H9 (cell line): ENCODE measurements at regions not wholly inside any gene's neighbourhood (a gene's known extent, or its start where the extent isn't known, plus 50 kb on each side); places are given as distances from the start of the nearest gene placed in this dataset.

Source experiments
- DNase-seq: peaks from one replicate; pipeline ENCODE4 v3.0.0-alpha.2; 2017
- H2AFZ ChIP-seq: one replicate; pipeline ENCODE4 v1.6.1; 2013; ENCODE audit warnings: mild to moderate bottlenecking, low read length, control low read depth, moderate library complexity
- H2AK5ac ChIP-seq: 2 replicates; pipeline ENCODE4 v1.6.1; 2013; ENCODE audit warnings: low read length, control low read depth, mixed read lengths; ENCODE audit not compliant: insufficient read length
- H2BK120ac ChIP-seq: one replicate; pipeline ENCODE4 v1.6.1; 2013; ENCODE audit warnings: low read depth, mild to moderate bottlenecking, low read length, control low read depth, inconsistent platforms; ENCODE audit not compliant: poor library complexity, severe bottlenecking
- H2BK12ac ChIP-seq: 2 replicates; pipeline ENCODE4 v1.6.1; 2013; ENCODE audit warnings: low read length, control low read depth, mixed read lengths, low read depth; ENCODE audit not compliant: insufficient read length
- H2BK15ac ChIP-seq: 2 replicates; pipeline ENCODE4 v1.6.1; 2013; ENCODE audit warnings: low read depth, low read length, control low read depth
- H2BK20ac ChIP-seq: one replicate; pipeline ENCODE4 v1.6.1; 2013; ENCODE audit warnings: low read depth, mild to moderate bottlenecking, low read length, control low read depth, inconsistent platforms; ENCODE audit not compliant: poor library complexity, severe bottlenecking
- H2BK5ac ChIP-seq: 2 replicates; pipeline ENCODE4 v1.6.1; 2013; ENCODE audit warnings: low read length, control low read depth, mixed read lengths; ENCODE audit not compliant: insufficient read length
- H3K14ac ChIP-seq: 2 replicates; pipeline ENCODE4 v1.6.1; 2013; ENCODE audit warnings: low read length, control low read depth; ENCODE audit not compliant: insufficient read depth
- H3K18ac ChIP-seq: 2 replicates; pipeline ENCODE4 v1.6.1; 2013; ENCODE audit warnings: low read depth, mild to moderate bottlenecking, mixed read lengths, low read length, control low read depth; ENCODE audit not compliant: insufficient read length
- H3K23ac ChIP-seq: 2 replicates; pipeline ENCODE4 v1.6.1; 2013; ENCODE audit warnings: low read length, control low read depth, mixed read lengths, low read depth; ENCODE audit not compliant: insufficient read length
- H3K23me2 ChIP-seq: 2 replicates; pipeline ENCODE4 v1.6.1; 2013; ENCODE audit warnings: low read depth, mild to moderate bottlenecking, mixed read lengths, low read length, control low read depth; ENCODE audit not compliant: insufficient read length, poor library complexity, severe bottlenecking
- H3K27ac ChIP-seq: 2 replicates; pipeline ENCODE4 v1.5.1; 2013; ENCODE audit warnings: low read length, control low read depth, mixed read lengths, low read depth; ENCODE audit not compliant: insufficient read length
- H3K27me3 ChIP-seq: 2 replicates; pipeline ENCODE4 v1.6.1; 2013; ENCODE audit warnings: low read length, control low read depth, inconsistent platforms; ENCODE audit not compliant: insufficient read depth
- H3K4ac ChIP-seq: 2 replicates; pipeline ENCODE4 v1.6.1; 2013; ENCODE audit warnings: low read depth, mild to moderate bottlenecking, control low read depth, inconsistent platforms, low read length, moderate library complexity
- H3K4me1 ChIP-seq: 2 replicates; pipeline ENCODE4 v1.6.1; 2013; ENCODE audit warnings: low read length, control low read depth, inconsistent platforms; ENCODE audit not compliant: insufficient read depth
- H3K4me2 ChIP-seq: 2 replicates; pipeline ENCODE4 v1.6.1; 2013; ENCODE audit warnings: low read length, control low read depth, mixed read lengths; ENCODE audit not compliant: insufficient read length, insufficient read depth
- H3K56ac ChIP-seq: 2 replicates; pipeline ENCODE4 v1.6.1; 2013; ENCODE audit warnings: low read depth, mild to moderate bottlenecking, mixed read lengths, low read length, control low read depth; ENCODE audit not compliant: insufficient read length
- H3K79me1 ChIP-seq: 2 replicates; pipeline ENCODE4 v1.6.1; 2013; ENCODE audit warnings: low read depth, mild to moderate bottlenecking, moderate library complexity, low read length, control low read depth, inconsistent platforms; ENCODE audit not compliant: insufficient read depth, poor library complexity, severe bottlenecking
- H3K79me2 ChIP-seq: 2 replicates; pipeline ENCODE4 v1.6.1; 2013; ENCODE audit warnings: low read length, control low read depth, inconsistent platforms; ENCODE audit not compliant: insufficient read depth
- H3K9ac ChIP-seq: 2 replicates; pipeline ENCODE4 v1.6.1; 2013; ENCODE audit warnings: low read length, control low read depth, mixed read lengths; ENCODE audit not compliant: insufficient read length; ENCODE audit errors: extremely low read depth
- H3K9me3 ChIP-seq: one replicate; pipeline ENCODE4 v1.6.1; 2013; ENCODE audit warnings: low read depth, low read length, inconsistent platforms; ENCODE audit not compliant: control insufficient read depth
- H3T11ph ChIP-seq: one replicate; pipeline ENCODE4 v1.6.1; 2013; ENCODE audit warnings: mild to moderate bottlenecking, low read length, control low read depth, inconsistent platforms
- H4K20me1 ChIP-seq: one replicate; pipeline ENCODE4 v1.6.1; 2013; ENCODE audit not compliant: control insufficient read depth, insufficient read length, insufficient read depth
- H4K5ac ChIP-seq: 2 replicates; pipeline ENCODE4 v1.6.1; 2013; ENCODE audit warnings: low read depth, mild to moderate bottlenecking, mixed read lengths, low read length, control low read depth; ENCODE audit not compliant: insufficient read length
- H4K8ac ChIP-seq: replicated peaks from 2 replicates; pipeline ENCODE4 v1.6.1; 2013; ENCODE audit warnings: low read length, control low read depth, mixed read lengths, low read depth; ENCODE audit not compliant: insufficient read length
- H4K91ac ChIP-seq: 2 replicates; pipeline ENCODE4 v1.6.1; 2013; ENCODE audit warnings: low read depth, mild to moderate bottlenecking, moderate library complexity, mixed read lengths, low read length, control low read depth; ENCODE audit not compliant: insufficient read length
- H3K27ac Mint-ChIP-seq, 3 experiments: 2 replicates in 2 of 3; 3 replicates in 1 of 3; pipeline ENCODE4 v1.8.0; 2020 to 2021; ENCODE audit warnings: mixed read lengths in 3 of 3, mild to moderate bottlenecking in 1 of 3, moderate library complexity in 1 of 3
- H3K27me3 Mint-ChIP-seq: 2 replicates; pipeline ENCODE4 v1.8.0; 2021; ENCODE audit warnings: low read depth, mild to moderate bottlenecking, moderate library complexity, mixed read lengths
- H3K36me3 Mint-ChIP-seq, 3 experiments: 2 replicates in 2 of 3; 3 replicates in 1 of 3; pipeline ENCODE4 v1.8.0; 2020 to 2021; ENCODE audit warnings: low read depth in 3 of 3, mixed read lengths in 3 of 3; ENCODE audit not compliant: insufficient read depth in 1 of 3
- H3K4me1 Mint-ChIP-seq, 2 experiments: 2 replicates each; pipeline ENCODE4 v1.8.0; 2020; ENCODE audit warnings: mixed read lengths in 2 of 2
- H3K4me3 Mint-ChIP-seq, 2 experiments: 2 replicates in 1 of 2; 3 replicates in 1 of 2; pipeline ENCODE4 v1.8.0; 2020 to 2021; ENCODE audit warnings: mild to moderate bottlenecking in 2 of 2, mixed read lengths in 2 of 2, moderate library complexity in 1 of 2
- H3K9me3 Mint-ChIP-seq, 2 experiments: 2 replicates in 1 of 2; 3 replicates in 1 of 2; pipeline ENCODE4 v1.8.0; 2020; ENCODE audit warnings: mild to moderate bottlenecking in 2 of 2, mixed read lengths in 2 of 2, moderate library complexity in 1 of 2
- CTCF ChIP-seq: fragments of 200-600 bp; sonication (generic); conservative IDR thresholded peaks from 3 replicates; pipeline ENCODE4 v1.8.0; 2021; ENCODE audit warnings: antibody characterized with exemption, mild to moderate bottlenecking
- WGBS: extraction: QIAGEN DNeasy Blood & Tissue Kit; methylation state at CpG from one replicate; pipeline ENCODE4 v1.1.7; 2013; ENCODE audit warnings: missing lambda C conversion rate, low lambda C conversion rate, mixed read lengths; ENCODE audit not compliant: insufficient read length; ENCODE audit errors: extremely low coverage; 5-methylcytosine and 5-hydroxymethylcytosine counted together

- H3K9me3 Mint-ChIP-seq, result no peaks in the 10 kb centered on the region
- Histone ChIP-seq H3K27me3 (no peaks in the 10 kb centered on the region), H3K4ac (no peak overlapping the region), H2BK12ac (no peak overlapping the region), H4K91ac (no peak overlapping the region), H3K4me2 (no peak overlapping the region), H2AK5ac (no peak overlapping the region), H3K56ac (no peak overlapping the region), H3K9ac (no peak overlapping the region), H3K18ac (no peak overlapping the region), H3K79me2 (no peaks in the 10 kb centered on the region), H3K4me1 (no peaks in the 10 kb centered on the region), H2BK15ac (no peak overlapping the region), H2AFZ (no peak overlapping the region), H3K23me2 (no peaks in the 10 kb centered on the region), H4K8ac (no peak overlapping the region), H3K27ac (no peak overlapping the region), H2BK5ac (no peak overlapping the region), H4K20me1 (no peaks in the 10 kb centered on the region), H4K5ac (no peak overlapping the region), H3K14ac (no peak overlapping the region), H3K23ac (no peak overlapping the region), H2BK20ac (no peak overlapping the region), H3K79me1 (no peaks in the 10 kb centered on the region), H2BK120ac (no peak overlapping the region), H3T11ph (no peak overlapping the region), H3K9me3 (no peaks in the 10 kb centered on the region)
- H3K36me3 Mint-ChIP-seq, result no peaks in the 10 kb centered on the region
- no peak for TF ChIP-seq CTCF
- DNase-seq, result no peak
- H3K4me3 Mint-ChIP-seq, result no peak overlapping the region
- H3K27me3 Mint-ChIP-seq, result peaks cover 5% of the 10 kb centered on the region
- no peak overlapping the region for H3K27ac Mint-ChIP-seq
- WGBS, result no CpG with 5 or more reads among the region's 3 CpGs
- no peaks in the 10 kb centered on the region for H3K4me1 Mint-ChIP-seq
Measured at GRCh38 chr1:217181176-217181746, 449.6 kb downstream of the GPATCH2 start.
